A673 (cell line): ENCODE measurements at regions not wholly inside any gene's neighbourhood (a gene's known extent, or its start where the extent isn't known, plus 50 kb on each side); places are given as distances from the start of the nearest gene placed in this dataset.

Source experiments
- BruUV-seq: library from RNA; stranded (reverse); fragments of 400-500 nt; replicated peaks from 2 replicates; lab custom pipeline; 2021; lab: Mats Ljungman, UMichigan
- CTCF ChIA-PET: fragments of 300-600 bp; sonication (Branson Sonifier 250); formaldehyde crosslinking; loops from one replicate; lab custom pipeline; 2022; ENCODE audit warnings: antibody characterized with exemption; lab: Charles Lee
- POLR2A ChIA-PET: fragments of 300-600 bp; sonication (Branson Sonifier 250); formaldehyde crosslinking; loops from one replicate; lab custom pipeline; 2022; ENCODE audit warnings: antibody characterized with exemption; ENCODE audit not compliant: low non-redundant PET; lab: Charles Lee
- DNase-seq: peaks from one replicate; pipeline ENCODE4 v3.0.0-alpha.2; 2015; ENCODE audit warnings: low spot score
- H3K27ac ChIP-seq: fragments of 200-600 bp; sonication (generic); 2 replicates; pipeline ENCODE4 v1.5.1; 2016; ENCODE audit warnings: mixed run types, low read depth, mild to moderate bottlenecking, mixed read lengths, antibody characterized with exemption, low read length; ENCODE audit not compliant: poor library complexity, severe bottlenecking
- H3K27me3 ChIP-seq: fragments of 200-600 bp; sonication (generic); replicated peaks from 2 replicates; pipeline ENCODE4 v1.6.1; 2017; ENCODE audit warnings: mixed run types, low read depth, mild to moderate bottlenecking, mixed read lengths, antibody characterized with exemption, low read length; ENCODE audit not compliant: insufficient read depth, poor library complexity
- H3K36me3 ChIP-seq: fragments of 200-600 bp; sonication (generic); 2 replicates; pipeline ENCODE4 v1.6.1; 2016; ENCODE audit warnings: mixed run types, mild to moderate bottlenecking, mixed read lengths, antibody characterized with exemption, low read length; ENCODE audit not compliant: insufficient read depth, poor library complexity, severe bottlenecking
- H3K4me1 ChIP-seq: fragments of 200-600 bp; sonication (generic); 2 replicates; pipeline ENCODE4 v1.6.1; 2017; ENCODE audit warnings: mixed run types, mild to moderate bottlenecking, mixed read lengths, antibody characterized with exemption, low read length; ENCODE audit not compliant: insufficient read depth, poor library complexity, severe bottlenecking
- H3K4me3 ChIP-seq: fragments of 200-600 bp; sonication (generic); 2 replicates; pipeline ENCODE4 v1.5.1; 2016; ENCODE audit warnings: low read depth, mixed run types, mild to moderate bottlenecking, mixed read lengths, low read length; ENCODE audit not compliant: poor library complexity, severe bottlenecking
- H3K9me3 ChIP-seq: fragments of 200-600 bp; sonication (generic); 2 replicates; pipeline ENCODE4 v1.6.1; 2016; ENCODE audit warnings: mixed run types, low read depth, mild to moderate bottlenecking, mixed read lengths, antibody characterized with exemption, low read length; ENCODE audit not compliant: poor library complexity, severe bottlenecking
- EZH2 ChIP-seq: fragments of 200-600 bp; sonication (generic); IDR thresholded peaks from 2 replicates; pipeline ENCODE4 v1.6.1; 2017; ENCODE audit warnings: borderline replicate concordance, low read depth, mild to moderate bottlenecking, mixed read lengths, antibody characterized with exemption, low read length; ENCODE audit not compliant: poor library complexity, severe bottlenecking
- intact Hi-C: fragments of 100-400 bp; cut with micrococcal nuclease; formaldehyde crosslinking; loops from one replicate; pipeline ENCODE4 v1.10.0; 2022; ENCODE audit not compliant: unreplicated experiment
- TF ChIP-seq, protein P1 (sequence below): fragments of 300-800, 200-600 bp; sonication (generic); conservative IDR thresholded peaks from 2 replicates; pipeline ENCODE4 v1.5.1; 2017; ENCODE audit warnings: low read depth, mild to moderate bottlenecking, antibody characterized with exemption, low read length, moderate library complexity, mixed read lengths

DNA sequence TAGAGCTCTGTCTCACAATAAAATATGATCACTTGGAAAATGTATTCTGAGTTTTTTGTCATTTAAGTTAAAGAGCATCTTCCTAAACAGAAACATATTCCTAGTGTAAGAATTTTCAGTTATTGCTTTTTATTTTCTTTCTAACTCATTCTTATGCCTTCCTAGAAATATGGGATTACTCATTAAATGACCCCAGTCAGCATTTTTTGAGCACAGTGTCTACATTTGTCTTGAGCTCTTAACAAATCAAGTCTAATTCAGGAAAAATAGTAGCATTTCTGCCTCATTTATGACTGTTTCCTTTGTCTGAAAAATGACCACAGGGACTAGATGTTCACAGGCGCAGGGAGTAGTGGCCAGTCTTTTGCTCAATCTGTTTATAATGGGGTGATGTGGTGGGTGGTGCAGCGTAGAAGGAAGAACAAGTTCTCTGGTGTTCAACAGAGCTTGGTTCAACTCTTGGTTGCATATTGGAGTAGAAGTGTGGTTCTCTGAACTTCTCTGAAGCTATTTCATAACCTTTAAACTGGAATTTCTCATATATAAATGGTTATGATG, 267.1 kb downstream of the CYRIA start:
- Histone ChIP-seq H3K4me3 (no peak overlapping the region), H3K4me1 (no peaks in the 10 kb centered on the region), H3K27ac (no peak overlapping the region), H3K36me3 (no peaks in the 10 kb centered on the region), H3K27me3 (peaks cover under 1% of the 10 kb centered on the region), H3K9me3 (no peaks in the 10 kb centered on the region)
- DNase-seq: no peak
- no TSS peak for BruUV-seq
- TF ChIP-seq, protein P1, sequence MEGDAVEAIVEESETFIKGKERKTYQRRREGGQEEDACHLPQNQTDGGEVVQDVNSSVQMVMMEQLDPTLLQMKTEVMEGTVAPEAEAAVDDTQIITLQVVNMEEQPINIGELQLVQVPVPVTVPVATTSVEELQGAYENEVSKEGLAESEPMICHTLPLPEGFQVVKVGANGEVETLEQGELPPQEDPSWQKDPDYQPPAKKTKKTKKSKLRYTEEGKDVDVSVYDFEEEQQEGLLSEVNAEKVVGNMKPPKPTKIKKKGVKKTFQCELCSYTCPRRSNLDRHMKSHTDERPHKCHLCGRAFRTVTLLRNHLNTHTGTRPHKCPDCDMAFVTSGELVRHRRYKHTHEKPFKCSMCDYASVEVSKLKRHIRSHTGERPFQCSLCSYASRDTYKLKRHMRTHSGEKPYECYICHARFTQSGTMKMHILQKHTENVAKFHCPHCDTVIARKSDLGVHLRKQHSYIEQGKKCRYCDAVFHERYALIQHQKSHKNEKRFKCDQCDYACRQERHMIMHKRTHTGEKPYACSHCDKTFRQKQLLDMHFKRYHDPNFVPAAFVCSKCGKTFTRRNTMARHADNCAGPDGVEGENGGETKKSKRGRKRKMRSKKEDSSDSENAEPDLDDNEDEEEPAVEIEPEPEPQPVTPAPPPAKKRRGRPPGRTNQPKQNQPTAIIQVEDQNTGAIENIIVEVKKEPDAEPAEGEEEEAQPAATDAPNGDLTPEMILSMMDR: no peak
- TF ChIP-seq EZH2: no peak
- POLR2A ChIA-PET: no interaction called here
- CTCF ChIA-PET: no interaction called here
- intact Hi-C loops: no loop called here

DNA sequence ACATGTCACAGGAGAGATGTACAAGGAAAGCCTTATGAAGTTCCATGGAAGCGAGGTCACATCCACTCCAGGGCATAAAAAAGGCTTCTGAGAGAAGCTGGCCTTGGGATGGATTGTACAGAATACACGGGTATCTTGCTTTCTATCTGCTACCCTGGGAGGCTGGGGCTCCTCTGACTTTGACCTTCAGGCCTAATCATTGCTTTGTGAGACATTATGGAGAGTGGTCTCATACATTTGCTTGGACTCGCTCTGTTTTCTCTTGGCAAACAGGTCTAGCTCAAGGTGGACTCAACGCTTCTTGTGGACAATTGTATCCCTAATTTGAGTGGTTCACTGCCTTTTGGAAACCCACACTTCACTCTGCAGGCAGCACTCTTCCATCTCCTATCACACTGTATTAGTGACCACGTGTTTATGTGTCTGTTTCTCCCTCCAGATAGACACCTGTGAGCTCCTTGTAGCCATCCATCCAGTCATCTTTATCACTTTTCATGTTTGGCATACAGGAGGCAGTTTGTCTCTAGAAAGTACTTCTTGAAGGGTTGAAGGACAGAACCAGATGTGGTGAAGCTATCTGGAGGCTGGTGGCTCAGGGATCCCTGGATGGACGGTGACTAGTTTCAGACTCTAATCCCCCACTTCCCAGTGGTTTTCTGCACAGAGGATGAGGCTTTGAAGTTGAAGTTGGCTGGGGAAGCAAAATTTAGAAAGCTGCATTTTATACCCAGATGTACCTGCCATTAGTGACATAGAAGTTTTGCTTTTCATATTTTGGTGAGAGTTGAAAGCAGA, 267.8 kb downstream of the CYRIA start:
- Histone ChIP-seq H3K4me1 (no peaks in the 10 kb centered on the region), H3K36me3 (no peaks in the 10 kb centered on the region), H3K27ac (no peak overlapping the region), H3K4me3 (no peak overlapping the region), H3K27me3 (no peaks in the 10 kb centered on the region), H3K9me3 (no peaks in the 10 kb centered on the region)
- ChIA-PET POLR2A (no interaction called here), CTCF (no interaction called here)
- no TSS peak for BruUV-seq
- DNase-seq: no peak
- intact Hi-C loops: no loop called here
- TF ChIP-seq, protein P1: no peak
- no peak for TF ChIP-seq EZH2

DNA sequence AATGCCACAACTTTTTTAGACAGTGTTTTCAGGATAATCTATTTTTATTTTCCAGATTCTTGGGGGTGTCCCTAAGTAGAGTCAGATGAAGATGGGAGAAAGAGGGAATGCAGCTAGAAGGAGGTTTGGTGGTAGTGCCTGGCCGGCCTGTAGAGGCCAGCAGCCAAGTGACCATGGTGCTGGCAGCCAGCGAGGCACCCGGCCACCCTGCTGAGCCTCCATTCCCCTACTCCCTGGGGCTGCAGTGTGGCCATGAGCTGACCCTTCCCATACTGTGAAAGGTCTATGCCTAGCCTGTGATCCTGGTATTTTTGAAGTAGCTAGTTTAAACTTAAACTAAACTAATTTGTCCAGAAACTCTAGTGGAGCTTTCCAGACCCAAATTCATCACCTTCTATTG, 268.6 kb downstream of the CYRIA start:
- Histone ChIP-seq H3K4me1 (no peaks in the 10 kb centered on the region), H3K27ac (no peak overlapping the region), H3K27me3 (peaks cover 2% of the 10 kb centered on the region), H3K4me3 (no peak overlapping the region), H3K36me3 (no peaks in the 10 kb centered on the region), H3K9me3 (no peaks in the 10 kb centered on the region)
- no peak for DNase-seq
- TF ChIP-seq, protein P1: no peak
- TF ChIP-seq EZH2: no peak
- intact Hi-C loops: no loop called here
- POLR2A ChIA-PET: no interaction called here
- CTCF ChIA-PET: no interaction called here
- no TSS peak for BruUV-seq
